DND-41 (cell line): ENCODE measurements at regions not wholly inside any gene's neighbourhood (a gene's known extent, or its start where the extent isn't known, plus 50 kb on each side); places are given as distances from the start of the nearest gene placed in this dataset.

Experiments
- ATAC-seq: fragments of 200-7000 bp; cut with Tn5 transposase; 3 replicates; pipeline ENCODE4 v1.9.1; 2021; ENCODE audit warnings: low read depth; ENCODE audit not compliant: insufficient read depth
- DNase-seq: peaks from one replicate; pipeline ENCODE4 v3.0.0-alpha.2; 2020
- H2AFZ ChIP-seq: 2 replicates; pipeline ENCODE4 v1.6.0; 2012; ENCODE audit warnings: low read depth, low read length
- H3K27ac ChIP-seq: 2 replicates; pipeline ENCODE4 v1.5.1; 2012; ENCODE audit warnings: low read length, inconsistent platforms
- H3K27me3 ChIP-seq: fragments of 200-600 bp; sonication (generic); 2 replicates; pipeline ENCODE4 v1.6.0; 2012; ENCODE audit warnings: low read length, mild to moderate bottlenecking, inconsistent platforms; ENCODE audit not compliant: insufficient read depth, poor library complexity
- H3K36me3 ChIP-seq: 2 replicates; pipeline ENCODE4 v1.5.1; 2012; ENCODE audit warnings: low read length, inconsistent platforms; ENCODE audit not compliant: insufficient read depth
- H3K4me1 ChIP-seq: 2 replicates; pipeline ENCODE4 v1.5.1; 2012; ENCODE audit warnings: mild to moderate bottlenecking, low read length; ENCODE audit not compliant: insufficient read depth
- H3K4me2 ChIP-seq: 2 replicates; pipeline ENCODE4 v1.6.0; 2012; ENCODE audit warnings: mild to moderate bottlenecking, moderate library complexity, low read length, inconsistent platforms; ENCODE audit not compliant: insufficient read depth
- H3K4me3 ChIP-seq, 2 experiments: fragments of 200-600 bp in 1 of 2; shearing (Covaris generic) in 1 of 2; 2 replicates each; pipeline ENCODE4 v1.5.1; 2012 to 2016; ENCODE audit warnings: inconsistent platforms in 2 of 2, low read length in 2 of 2, mild to moderate bottlenecking in 2 of 2, low read depth in 1 of 2, moderate library complexity in 1 of 2
- H3K79me2 ChIP-seq: 2 replicates; pipeline ENCODE4 v1.6.0; 2012; ENCODE audit warnings: low read length, inconsistent platforms; ENCODE audit not compliant: insufficient read depth
- H3K9ac ChIP-seq: 2 replicates; pipeline ENCODE4 v1.6.0; 2012; ENCODE audit warnings: low read depth, mild to moderate bottlenecking, inconsistent platforms, low read length, moderate library complexity
- H3K9me3 ChIP-seq: 2 replicates; pipeline ENCODE4 v1.5.1; 2012; ENCODE audit warnings: low read length, moderate library complexity, mild to moderate bottlenecking, inconsistent platforms; ENCODE audit not compliant: insufficient read depth, severe bottlenecking
- H4K20me1 ChIP-seq: 2 replicates; pipeline ENCODE4 v1.6.0; 2012; ENCODE audit warnings: low read length; ENCODE audit not compliant: insufficient read depth
- CTCF ChIP-seq: IDR thresholded peaks from 2 replicates; pipeline ENCODE4 v1.5.1; 2012; ENCODE audit warnings: borderline replicate concordance, low read length, moderate library complexity, mild to moderate bottlenecking; ENCODE audit not compliant: poor library complexity, severe bottlenecking; ENCODE audit errors: extremely low read depth
- EZH2 ChIP-seq: IDR thresholded peaks from 3 replicates; pipeline ENCODE4 v1.6.1; 2012; ENCODE audit warnings: borderline replicate concordance, low read depth, mild to moderate bottlenecking, moderate library complexity, low read length, inconsistent platforms; ENCODE audit not compliant: severe bottlenecking

DNA sequence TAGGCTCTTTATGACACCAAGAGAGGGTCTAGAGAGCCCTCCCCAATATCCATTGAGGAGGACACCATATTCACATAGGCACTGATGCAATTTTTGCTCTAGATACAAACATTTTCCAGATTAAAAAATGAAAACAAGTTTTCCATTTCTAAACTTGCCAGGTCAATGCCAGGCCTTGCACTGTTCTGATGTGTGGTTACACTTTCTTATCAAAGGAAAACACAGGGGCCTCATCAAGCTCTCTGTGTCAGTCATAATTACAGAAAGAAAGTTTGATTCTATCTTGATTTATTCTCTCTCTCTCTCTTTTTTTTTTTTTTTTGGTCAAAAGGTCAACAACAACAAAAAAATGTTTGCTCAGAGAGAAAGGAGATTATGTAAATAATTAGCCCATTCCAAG, 80.2 kb upstream of the ACSL4 start:
- no peaks in the 10 kb centered on the region for H3K9me3 ChIP-seq
- ATAC-seq (no peak), DNase-seq (no peak)
- no peak overlapping the region for H3K9ac ChIP-seq
- no peak overlapping the region for H2AFZ ChIP-seq
- H3K4me1 ChIP-seq = no peaks in the 10 kb centered on the region
- no peak overlapping the region for H3K4me2 ChIP-seq
- no peaks in the 10 kb centered on the region for H3K27me3 ChIP-seq
- H3K27ac ChIP-seq = no peak overlapping the region
- no peak overlapping the region for H3K4me3 ChIP-seq
- H4K20me1 ChIP-seq = no peaks in the 10 kb centered on the region
- no peaks in the 10 kb centered on the region for H3K79me2 ChIP-seq
- TF ChIP-seq CTCF = no peak
- TF ChIP-seq EZH2 = no peak
- H3K36me3 ChIP-seq = no peaks in the 10 kb centered on the region

DNA sequence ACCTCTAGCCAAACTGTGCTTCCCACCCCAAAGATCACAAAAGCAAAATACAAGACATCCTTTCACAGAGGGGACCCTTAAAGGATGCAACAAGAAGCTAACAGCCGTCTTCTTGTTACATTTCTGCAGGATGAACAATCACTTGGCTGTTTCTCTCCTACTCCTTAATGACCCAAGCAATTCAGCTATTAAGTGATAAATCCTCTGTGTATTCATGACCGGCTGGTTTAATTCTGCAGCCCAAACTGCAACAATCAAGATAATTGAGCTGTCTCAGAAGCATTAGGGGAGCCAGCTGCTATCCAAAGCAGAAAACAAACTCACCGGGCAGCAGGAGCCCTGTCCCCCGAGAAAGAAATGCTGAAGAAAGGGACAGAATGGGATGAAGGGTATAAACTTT, 85.9 kb upstream of the ACSL4 start:
- no peak for DNase-seq
- no peak overlapping the region for H3K9ac ChIP-seq
- H3K4me3 ChIP-seq = no peak overlapping the region
- no peak for TF ChIP-seq EZH2
- no peak for TF ChIP-seq CTCF
- no peaks in the 10 kb centered on the region for H3K36me3 ChIP-seq
- H3K4me1 ChIP-seq = no peaks in the 10 kb centered on the region
- no peaks in the 10 kb centered on the region for H3K79me2 ChIP-seq
- no peak for ATAC-seq
- H3K9me3 ChIP-seq = no peaks in the 10 kb centered on the region
- H4K20me1 ChIP-seq = no peaks in the 10 kb centered on the region
- H3K4me2 ChIP-seq = no peak overlapping the region
- no peaks in the 10 kb centered on the region for H3K27me3 ChIP-seq
- no peak overlapping the region for H3K27ac ChIP-seq
- no peak overlapping the region for H2AFZ ChIP-seq

DNA sequence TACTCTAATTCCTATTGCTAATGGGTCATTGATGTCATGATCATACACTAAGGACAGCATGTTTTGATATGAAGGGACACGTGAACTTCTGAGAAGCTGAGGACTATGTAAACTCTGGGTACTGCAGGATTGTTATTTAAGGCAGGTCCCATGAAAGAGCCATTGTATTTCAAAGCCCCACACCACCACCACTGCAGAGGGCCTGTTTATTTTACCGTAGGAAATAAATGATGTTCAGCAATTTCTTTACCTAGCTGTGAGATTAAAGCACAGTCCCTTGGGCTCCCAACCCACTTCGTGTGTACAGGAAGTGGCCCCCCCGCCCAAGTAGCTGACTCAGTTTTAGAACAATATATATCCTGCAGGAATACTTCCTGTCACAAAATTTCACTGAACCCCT, 89.8 kb upstream of the ACSL4 start:
- H3K36me3 ChIP-seq = no peaks in the 10 kb centered on the region
- ATAC-seq = no peak
- no peaks in the 10 kb centered on the region for H3K27me3 ChIP-seq
- H3K4me3 ChIP-seq = no peak overlapping the region
- H3K79me2 ChIP-seq = no peaks in the 10 kb centered on the region
- TF ChIP-seq EZH2 (no peak), CTCF (no peak)
- H4K20me1 ChIP-seq = no peaks in the 10 kb centered on the region
- no peaks in the 10 kb centered on the region for H3K4me1 ChIP-seq
- no peaks in the 10 kb centered on the region for H3K9me3 ChIP-seq
- H3K9ac ChIP-seq = no peak overlapping the region
- H3K27ac ChIP-seq = no peak overlapping the region
- no peak for DNase-seq
- H3K4me2 ChIP-seq = no peak overlapping the region
- no peak overlapping the region for H2AFZ ChIP-seq

DNA sequence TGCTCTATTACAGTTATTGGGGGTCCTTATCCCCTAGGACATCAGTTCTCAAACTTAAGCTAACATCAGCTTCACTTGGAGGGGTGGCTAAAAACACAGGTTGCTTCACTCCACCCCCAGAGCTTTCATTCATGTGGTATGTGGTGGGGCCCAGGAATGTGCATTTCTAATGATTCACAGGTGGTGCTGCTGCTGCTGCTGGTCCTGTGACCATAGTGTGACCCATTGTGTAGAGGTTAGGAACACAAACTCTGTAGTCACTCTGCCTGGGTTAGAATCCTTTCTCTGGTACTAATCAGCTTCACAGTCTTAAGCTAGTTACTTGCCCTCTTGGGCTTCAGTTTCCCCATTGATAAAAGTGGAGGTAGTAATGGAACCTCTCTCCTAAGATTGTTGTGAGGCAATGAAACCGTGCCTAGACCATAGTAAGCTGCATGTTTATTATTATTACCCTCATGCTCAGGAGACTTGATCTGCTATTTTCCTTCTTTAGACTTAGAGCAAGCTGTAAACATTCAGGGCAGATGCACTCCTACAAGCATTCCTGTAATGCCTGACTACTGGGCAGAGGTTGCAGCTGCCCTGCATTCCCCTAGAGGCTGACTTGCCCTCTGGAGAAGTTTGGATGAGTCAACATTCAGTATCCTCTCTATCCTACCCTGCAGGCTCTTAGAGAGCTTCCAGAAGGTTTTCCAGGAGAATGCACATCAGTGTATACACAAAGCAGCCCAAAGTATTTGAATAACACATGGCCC, 94.1 kb upstream of the ACSL4 start:
- no peak overlapping the region for H2AFZ ChIP-seq
- H3K27ac ChIP-seq = no peak overlapping the region
- TF ChIP-seq EZH2 (no peak), CTCF (no peak)
- no peak overlapping the region for H3K9ac ChIP-seq
- H3K9me3 ChIP-seq = no peaks in the 10 kb centered on the region
- H3K27me3 ChIP-seq = no peaks in the 10 kb centered on the region
- H3K4me3 ChIP-seq = no peak overlapping the region
- no peaks in the 10 kb centered on the region for H3K36me3 ChIP-seq
- ATAC-seq (no peak), DNase-seq (no peak)
- no peaks in the 10 kb centered on the region for H3K4me1 ChIP-seq
- H3K79me2 ChIP-seq = no peaks in the 10 kb centered on the region
- no peak overlapping the region for H3K4me2 ChIP-seq
- H4K20me1 ChIP-seq = no peaks in the 10 kb centered on the region
